Gastroesophageal sphincter (tissue), 3 donors: ENCODE measurements at regions not wholly inside any gene's neighbourhood (a gene's known extent, or its start where the extent isn't known, plus 50 kb on each side); places are given as distances from the start of the nearest gene placed in this dataset.

ENCODE experiments used
- CTCF ChIP-seq, 4 experiments: fragments of 200-600 bp in 2 of 4; fragments of 450-650 bp in 2 of 4; sonication (generic) in 1 of 4; IDR thresholded peaks; one replicate each; pipeline ENCODE4 v1.5.1; 2017 to 2019; ENCODE audit warnings: antibody characterized with exemption in 4 of 4, mild to moderate bottlenecking in 2 of 4, moderate library complexity in 2 of 4
- EP300 ChIP-seq: sonication (generic); formaldehyde crosslinking; IDR thresholded peaks from one replicate; pipeline ENCODE4 v1.6.1; 2017; ENCODE audit warnings: antibody characterized with exemption, mild to moderate bottlenecking
- POLR2A ChIP-seq, 2 donors: fragments of 450-650 bp; IDR thresholded peaks; one replicate each; pipeline ENCODE4 v1.6.1; 2017; ENCODE audit warnings: antibody characterized with exemption in 2 of 2, mild to moderate bottlenecking in 2 of 2, moderate library complexity in 1 of 2

GRCh38 chr18:71221405-71221804 is 932.6 kb downstream of the SOCS6 start:
- TF ChIP-seq EP300 (no peak), POLR2A (IDR thresholded peaks at IDR 0.05) (no peak), CTCF (IDR thresholded peaks at IDR 0.05) (no peak)
